Activated B cell treated with CpG ODN at 0.5 μM for 24 hours (primary cell): ENCODE measurements at regions not wholly inside any gene's neighbourhood (a gene's known extent, or its start where the extent isn't known, plus 50 kb on each side); places are given as distances from the start of the nearest gene placed in this dataset.

ENCODE experiments used
- ATAC-seq: fragments of 200-7000 bp; cut with Tn5 transposase; one replicate; pipeline ENCODE4 v1.10.0; 2021; ENCODE audit warnings: low read depth, mild to moderate bottlenecking, moderate library complexity
- CTCF ChIA-PET: fragments of 350-600 bp; sonication (Branson Sonifier 250); formaldehyde crosslinking; loops from one replicate; lab custom pipeline; 2021; ENCODE audit warnings: antibody characterized with exemption; lab: Charles Lee
- POLR2A ChIA-PET: fragments of 350-600 bp; sonication (Branson Sonifier 250); formaldehyde crosslinking; loops from one replicate; lab custom pipeline; 2021; ENCODE audit warnings: antibody characterized with exemption; lab: Charles Lee
- DNase-seq: peaks from one replicate; pipeline ENCODE4 v3.0.0; 2022
- H3K27ac Mint-ChIP-seq: one replicate; pipeline ENCODE4 v1.8.0; 2020; ENCODE audit warnings: mixed read lengths
- H3K27me3 Mint-ChIP-seq: one replicate; pipeline ENCODE4 v1.8.0; 2021; ENCODE audit warnings: mixed read lengths
- H3K36me3 Mint-ChIP-seq: one replicate; pipeline ENCODE4 v1.8.0; 2021; ENCODE audit warnings: low read depth, mixed read lengths
- H3K4me1 Mint-ChIP-seq: one replicate; pipeline ENCODE4 v1.8.0; 2021; ENCODE audit warnings: mixed read lengths
- H3K4me3 Mint-ChIP-seq: one replicate; pipeline ENCODE4 v1.8.0; 2020; ENCODE audit warnings: mild to moderate bottlenecking, mixed read lengths
- H3K9me3 Mint-ChIP-seq: one replicate; pipeline ENCODE4 v1.8.0; 2020; ENCODE audit warnings: mixed read lengths
- intact Hi-C: fragments of 100-400 bp; cut with micrococcal nuclease; formaldehyde crosslinking; loops from one replicate; pipeline ENCODE4 v1.15.1; 2024
- TF ChIP-seq, protein P1 (sequence below): fragments of 200-600 bp; IDR thresholded peaks from one replicate; pipeline ENCODE4 v1.8.0; 2022; ENCODE audit warnings: antibody characterized with exemption, mild to moderate bottlenecking

GRCh38 chr5:72608297-72608696 lies 101.1 kb upstream of the ZNF366 start:
- Mint-ChIP-seq H3K4me1 (peaks cover 4% of the 10 kb centered on the region), H3K36me3 (no peaks in the 10 kb centered on the region), H3K27me3 (peaks cover 19% of the 10 kb centered on the region), H3K9me3 (no peaks in the 10 kb centered on the region), H3K27ac (no peak overlapping the region), H3K4me3 (no peak overlapping the region)
- ATAC-seq: no peak
- no peak for DNase-seq
- POLR2A ChIA-PET: no interaction called here
- TF ChIP-seq, protein P1, sequence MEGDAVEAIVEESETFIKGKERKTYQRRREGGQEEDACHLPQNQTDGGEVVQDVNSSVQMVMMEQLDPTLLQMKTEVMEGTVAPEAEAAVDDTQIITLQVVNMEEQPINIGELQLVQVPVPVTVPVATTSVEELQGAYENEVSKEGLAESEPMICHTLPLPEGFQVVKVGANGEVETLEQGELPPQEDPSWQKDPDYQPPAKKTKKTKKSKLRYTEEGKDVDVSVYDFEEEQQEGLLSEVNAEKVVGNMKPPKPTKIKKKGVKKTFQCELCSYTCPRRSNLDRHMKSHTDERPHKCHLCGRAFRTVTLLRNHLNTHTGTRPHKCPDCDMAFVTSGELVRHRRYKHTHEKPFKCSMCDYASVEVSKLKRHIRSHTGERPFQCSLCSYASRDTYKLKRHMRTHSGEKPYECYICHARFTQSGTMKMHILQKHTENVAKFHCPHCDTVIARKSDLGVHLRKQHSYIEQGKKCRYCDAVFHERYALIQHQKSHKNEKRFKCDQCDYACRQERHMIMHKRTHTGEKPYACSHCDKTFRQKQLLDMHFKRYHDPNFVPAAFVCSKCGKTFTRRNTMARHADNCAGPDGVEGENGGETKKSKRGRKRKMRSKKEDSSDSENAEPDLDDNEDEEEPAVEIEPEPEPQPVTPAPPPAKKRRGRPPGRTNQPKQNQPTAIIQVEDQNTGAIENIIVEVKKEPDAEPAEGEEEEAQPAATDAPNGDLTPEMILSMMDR: no peak
- intact Hi-C loops: no loop called here
- CTCF ChIA-PET: no interaction called here

GRCh38 chr5:72607381-72607780 lies 100.2 kb upstream of the ZNF366 start:
- no peak for DNase-seq
- peaks cover 4% of the 10 kb centered on the region for H3K4me1 Mint-ChIP-seq
- intact Hi-C loops: no loop called here
- no peaks in the 10 kb centered on the region for H3K9me3 Mint-ChIP-seq
- H3K36me3 Mint-ChIP-seq: no peaks in the 10 kb centered on the region
- ATAC-seq: no peak
- ChIA-PET CTCF (no interaction called here), POLR2A (no interaction called here)
- peaks cover 19% of the 10 kb centered on the region for H3K27me3 Mint-ChIP-seq
- no peak overlapping the region for H3K4me3 Mint-ChIP-seq
- H3K27ac Mint-ChIP-seq: no peak overlapping the region
- TF ChIP-seq, protein P1: no peak

DNA sequence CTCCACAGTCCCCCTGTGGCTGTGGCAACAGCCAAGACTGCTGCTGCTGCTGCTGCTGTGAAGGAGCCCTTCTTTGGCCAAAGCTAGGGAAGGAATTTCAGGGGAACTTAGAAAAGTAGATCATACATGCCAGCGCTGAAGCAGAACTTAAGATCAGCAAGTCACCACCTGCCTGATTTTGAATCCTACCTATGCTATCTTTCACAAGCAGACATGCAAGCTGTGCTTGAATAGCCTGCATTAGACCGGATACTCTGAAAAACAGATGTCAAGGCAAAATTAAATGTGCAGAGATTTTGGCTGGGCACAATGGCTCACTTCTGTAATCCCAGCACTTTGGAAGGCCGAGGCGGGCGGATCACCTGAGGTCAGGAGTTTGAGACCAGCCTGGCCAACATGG lies 99.3 kb upstream of the ZNF366 start:
- CTCF ChIA-PET: no interaction called here
- H3K27ac Mint-ChIP-seq: no peak overlapping the region
- intact Hi-C loops: no loop called here
- no peak overlapping the region for H3K4me3 Mint-ChIP-seq
- H3K36me3 Mint-ChIP-seq: no peaks in the 10 kb centered on the region
- peaks cover 19% of the 10 kb centered on the region for H3K27me3 Mint-ChIP-seq
- H3K9me3 Mint-ChIP-seq: no peaks in the 10 kb centered on the region
- POLR2A ChIA-PET: no interaction called here
- ATAC-seq: no peak
- no peak for DNase-seq
- TF ChIP-seq, protein P1: no peak
- H3K4me1 Mint-ChIP-seq: peaks cover 4% of the 10 kb centered on the region

- POLR2A ChIA-PET: interaction anchor here (0.7 kb wide), 1 partner anchor 243 kb away, joined by 5 read pairs; no protein-coding TSS in a partner anchor
Measured at GRCh38 chr5:72605632-72606031, 98.4 kb upstream of the ZNF366 start.

GRCh38 chr5:72604798-72605154 lies 97.6 kb upstream of the ZNF366 start:
- H3K27ac Mint-ChIP-seq: no peak overlapping the region
- ATAC-seq (no peak), DNase-seq (no peak)
- H3K9me3 Mint-ChIP-seq: no peaks in the 10 kb centered on the region
- H3K36me3 Mint-ChIP-seq: no peaks in the 10 kb centered on the region
- intact Hi-C loops: no loop called here
- no peak overlapping the region for H3K4me3 Mint-ChIP-seq
- no peaks in the 10 kb centered on the region for H3K4me1 Mint-ChIP-seq
- TF ChIP-seq, protein P1: no peak
- ChIA-PET POLR2A (no interaction called here), CTCF (no interaction called here)
- H3K27me3 Mint-ChIP-seq: peaks cover 13% of the 10 kb centered on the region

More at GRCh38 chr5:72605632-72606031, 98.4 kb upstream of the ZNF366 start:
- DNase-seq (no peak), ATAC-seq (no peak)
- Mint-ChIP-seq H3K4me3 (no peak overlapping the region), H3K36me3 (no peaks in the 10 kb centered on the region), H3K4me1 (no peaks in the 10 kb centered on the region), H3K9me3 (no peaks in the 10 kb centered on the region), H3K27me3 (peaks cover 17% of the 10 kb centered on the region), H3K27ac (no peak overlapping the region)
- TF ChIP-seq, protein P1: no peak
- intact Hi-C loops: no loop called here
- CTCF ChIA-PET: no interaction called here
